Sigmoid colon (tissue), 4 donors: ENCODE measurements at regions not wholly inside any gene's neighbourhood (a gene's known extent, or its start where the extent isn't known, plus 50 kb on each side); places are given as distances from the start of the nearest gene placed in this dataset.
"Not testable (repeated sequence)": the region's sequence is repeated elsewhere in the genome, so short reads cannot be mapped to it uniquely, and the experiment has no call there.

Experiments
- CTCF ChIP-seq, 4 experiments: fragments of 450-650 bp in 3 of 4; fragments of 200-600 bp in 1 of 4; IDR thresholded peaks; one replicate each; pipeline ENCODE4 v1.5.1; 2016 to 2019; ENCODE audit warnings: antibody characterized with exemption in 4 of 4, mild to moderate bottlenecking in 3 of 4, moderate library complexity in 2 of 4
- EP300 ChIP-seq, 4 donors: sonication (generic); formaldehyde crosslinking; IDR thresholded peaks; one replicate each; pipeline ENCODE4 v1.6.1; 2017; ENCODE audit warnings: antibody characterized with exemption in 4 of 4
- POLR2A ChIP-seq, 2 donors: fragments of 450-650 bp; IDR thresholded peaks; one replicate each; pipeline ENCODE4 v1.6.1; 2016; ENCODE audit warnings: antibody characterized with exemption in 2 of 2, mild to moderate bottlenecking in 2 of 2, moderate library complexity in 2 of 2
- POLR2AphosphoS5 ChIP-seq, 4 donors: sonication (generic); formaldehyde crosslinking; IDR thresholded peaks; one replicate each; pipeline ENCODE4 v1.6.1; 2017; ENCODE audit warnings: antibody characterized with exemption in 4 of 4

GRCh38 chr4:112727728-112728127, 90.8 kb downstream of the LARP7 start:
- TF ChIP-seq POLR2AphosphoS5, EP300, CTCF, POLR2A (IDR thresholded peaks at IDR 0.05): not testable (repeated sequence)
